ENCODE measurements at regions not wholly inside any gene's neighbourhood (a gene's known extent, or its start where the extent isn't known, plus 50 kb on each side); places are given as distances from the start of the nearest gene placed in this dataset.

DNA sequence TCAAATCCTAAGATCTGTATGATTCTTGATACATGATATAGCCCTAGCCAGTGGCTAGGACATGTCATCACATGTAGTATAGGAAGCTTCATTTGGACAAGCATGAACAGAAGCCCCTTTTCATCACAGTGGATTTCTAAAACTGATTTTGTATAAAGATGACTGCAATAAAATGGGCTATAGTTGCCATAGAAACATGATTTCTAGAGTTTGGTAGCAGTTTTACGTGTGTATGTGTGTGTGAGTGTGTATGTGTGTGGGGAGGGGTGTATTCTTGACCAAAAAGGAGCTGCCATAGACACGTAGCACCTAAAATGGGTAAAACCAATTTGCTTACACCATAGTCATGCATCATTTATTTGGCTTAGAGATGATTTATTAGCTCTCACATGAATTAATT is 200.5 kb upstream of the CNR1 start:
- no peak overlapping the region for H3K4me2 ChIP-seq (ENCODE audit: low read length)
- H3K36me3 ChIP-seq (ENCODE audit: insufficient read depth, low read length), result no peaks in the 10 kb centered on the region
- H3K27me3 ChIP-seq (ENCODE audit: control insufficient read depth, insufficient read depth, low read length), result peaks cover 4% of the 10 kb centered on the region
- H3K4me1 ChIP-seq (ENCODE audit: control insufficient read depth, insufficient read depth, low read length), result peaks cover 50% of the 10 kb centered on the region
- no peak overlapping the region for H3K9ac ChIP-seq (ENCODE audit: low read depth, low read length)
- H3K9me3 ChIP-seq (replicated peaks; ENCODE audit: low read length), result no peaks in the 10 kb centered on the region
- H3K4me3 ChIP-seq (ENCODE audit: low read length), result no peak overlapping the region

DNA sequence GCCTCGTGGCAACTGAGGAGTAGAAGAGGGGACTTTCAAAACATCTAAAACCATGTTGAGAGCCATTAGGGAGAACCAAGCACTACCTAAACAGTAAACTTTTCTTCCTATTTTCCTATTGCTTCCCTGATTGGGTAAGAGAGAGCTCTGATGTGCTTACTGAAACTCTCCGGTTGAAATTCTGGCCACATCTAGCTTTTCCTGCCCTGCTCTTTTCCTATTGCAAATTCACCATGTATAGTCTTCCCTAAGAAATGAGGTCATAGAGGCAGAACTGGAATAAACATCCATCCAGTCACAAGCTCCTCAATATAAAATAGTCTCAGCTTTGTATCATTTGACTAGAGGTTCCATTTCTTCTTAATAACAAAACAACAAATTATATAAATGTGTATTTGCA is 199.5 kb upstream of the CNR1 start:
- no peak overlapping the region for H3K4me3 ChIP-seq (ENCODE audit: low read length)
- H3K4me1 ChIP-seq (ENCODE audit: control insufficient read depth, insufficient read depth, low read length), result peaks cover 60% of the 10 kb centered on the region
- peak overlapping the region; percentile 39 for H3K9ac ChIP-seq (ENCODE audit: low read depth, low read length)
- no peaks in the 10 kb centered on the region for H3K9me3 ChIP-seq (replicated peaks; ENCODE audit: low read length)
- H3K27me3 ChIP-seq (ENCODE audit: control insufficient read depth, insufficient read depth, low read length), result no peaks in the 10 kb centered on the region
- H3K36me3 ChIP-seq (ENCODE audit: insufficient read depth, low read length), result no peaks in the 10 kb centered on the region
- no peak overlapping the region for H3K4me2 ChIP-seq (ENCODE audit: low read length)

DNA sequence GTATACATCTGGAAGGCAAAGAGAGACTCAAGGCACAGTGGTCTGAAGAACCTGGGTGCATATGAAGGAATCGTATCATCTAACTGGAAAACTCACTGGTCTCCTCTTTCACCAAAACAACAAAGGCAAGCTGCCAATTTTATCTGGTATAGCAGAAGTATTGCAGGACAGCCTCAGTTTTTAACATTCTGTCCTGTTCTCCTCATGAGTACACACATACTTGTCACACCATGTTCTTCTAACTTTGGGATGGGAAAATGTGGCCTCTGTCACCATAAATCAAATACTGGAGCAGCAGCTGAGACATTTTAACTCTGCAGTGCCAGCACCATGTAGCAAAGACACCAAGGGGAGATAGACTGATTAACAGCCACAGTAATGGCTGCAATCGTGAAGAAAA is 199.1 kb upstream of the CNR1 start:
- Histone ChIP-seq H3K27me3 (ENCODE audit: control insufficient read depth, insufficient read depth, low read length) (no peaks in the 10 kb centered on the region), H3K36me3 (ENCODE audit: insufficient read depth, low read length) (no peaks in the 10 kb centered on the region), H3K9me3 (replicated peaks; ENCODE audit: low read length) (no peaks in the 10 kb centered on the region), H3K4me1 (ENCODE audit: control insufficient read depth, insufficient read depth, low read length) (peaks cover 64% of the 10 kb centered on the region), H3K4me2 (ENCODE audit: low read length) (no peak overlapping the region), H3K4me3 (ENCODE audit: low read length) (no peak overlapping the region), H3K9ac (ENCODE audit: low read depth, low read length) (peak overlapping the region; percentile 39)

DNA sequence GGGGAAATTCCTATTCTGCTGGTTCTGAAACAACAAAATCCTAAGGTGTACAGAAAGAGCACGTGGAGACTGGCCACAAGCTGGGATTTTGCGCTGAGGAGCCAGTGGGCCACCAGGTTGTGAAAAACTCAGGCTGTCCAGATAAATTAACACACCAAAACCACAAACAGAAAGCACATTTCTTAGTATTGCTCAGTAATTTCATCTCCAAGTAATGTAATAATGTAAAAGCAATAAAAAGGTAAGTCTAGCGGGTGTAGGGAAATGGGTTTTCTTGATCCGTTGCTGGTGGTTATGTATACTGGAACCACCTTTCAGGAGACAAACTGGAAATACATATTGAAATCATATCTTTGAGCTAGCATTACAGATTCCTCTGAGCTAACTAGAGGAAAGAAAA is 195.6 kb upstream of the CNR1 start:
- H3K4me1 ChIP-seq (ENCODE audit: control insufficient read depth, insufficient read depth, low read length), result peaks cover 52% of the 10 kb centered on the region
- no peaks in the 10 kb centered on the region for H3K9me3 ChIP-seq (replicated peaks; ENCODE audit: low read length)
- no peaks in the 10 kb centered on the region for H3K36me3 ChIP-seq (ENCODE audit: insufficient read depth, low read length)
- no peak overlapping the region for H3K9ac ChIP-seq (ENCODE audit: low read depth, low read length)
- no peaks in the 10 kb centered on the region for H3K27me3 ChIP-seq (ENCODE audit: control insufficient read depth, insufficient read depth, low read length)
- H3K4me3 ChIP-seq (ENCODE audit: low read length), result no peak overlapping the region
- no peak overlapping the region for H3K4me2 ChIP-seq (ENCODE audit: low read length)

DNA sequence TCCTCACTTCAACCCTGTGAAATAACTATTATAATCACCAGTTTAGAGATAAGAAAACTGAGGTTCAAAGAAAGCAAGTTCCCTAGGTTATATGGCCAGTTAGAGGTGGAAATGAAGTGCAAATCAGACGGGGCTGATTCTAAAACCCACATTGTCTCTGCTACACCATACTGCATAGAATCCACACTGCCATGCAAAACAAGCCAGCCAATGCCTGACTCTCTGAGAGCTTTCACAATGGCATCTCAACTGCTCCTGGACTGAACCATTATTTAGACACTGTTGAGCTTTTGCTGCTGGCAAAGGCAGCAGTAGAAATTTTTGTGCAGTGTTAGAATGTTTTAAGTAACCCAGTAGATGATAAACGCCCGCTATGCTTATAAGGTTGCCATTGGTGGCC is 195.2 kb upstream of the CNR1 start:
- no peak overlapping the region for H3K4me2 ChIP-seq (ENCODE audit: low read length)
- H3K4me1 ChIP-seq (ENCODE audit: control insufficient read depth, insufficient read depth, low read length), result peaks cover 48% of the 10 kb centered on the region
- no peaks in the 10 kb centered on the region for H3K27me3 ChIP-seq (ENCODE audit: control insufficient read depth, insufficient read depth, low read length)
- no peaks in the 10 kb centered on the region for H3K36me3 ChIP-seq (ENCODE audit: insufficient read depth, low read length)
- no peaks in the 10 kb centered on the region for H3K9me3 ChIP-seq (replicated peaks; ENCODE audit: low read length)
- no peak overlapping the region for H3K9ac ChIP-seq (ENCODE audit: low read depth, low read length)
- no peak overlapping the region for H3K4me3 ChIP-seq (ENCODE audit: low read length)

DNA sequence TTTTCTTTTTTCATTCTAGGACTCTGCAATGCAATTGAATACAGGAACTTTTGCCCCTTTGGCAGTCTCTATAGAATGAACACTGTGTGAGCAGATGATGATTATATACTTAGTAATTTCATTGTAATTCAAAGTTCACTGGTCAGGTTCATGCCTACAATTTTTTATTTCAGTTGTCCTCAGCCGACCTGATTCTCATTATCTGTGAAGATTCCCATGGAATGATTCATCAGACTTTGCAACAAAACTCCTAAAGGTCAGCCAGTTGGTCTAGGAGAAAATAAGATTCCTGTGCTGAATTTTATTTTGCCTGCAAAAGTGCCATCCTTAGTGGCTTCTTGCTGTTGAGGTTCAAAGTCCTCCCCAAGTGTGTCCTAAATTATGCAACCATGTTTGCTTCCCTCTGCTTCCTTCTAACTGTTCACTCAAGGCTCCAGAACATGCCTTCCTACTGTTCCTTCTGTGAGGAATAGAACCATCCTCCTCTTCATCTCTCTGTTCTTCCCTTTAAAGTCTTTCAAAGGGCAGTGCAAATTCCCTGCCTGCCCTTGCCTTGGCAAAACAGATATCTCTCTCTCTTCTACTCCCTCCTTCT is 194.2 kb upstream of the CNR1 start:
- H3K9me3 ChIP-seq (replicated peaks; ENCODE audit: low read length), result no peaks in the 10 kb centered on the region
- H3K9ac ChIP-seq (ENCODE audit: low read depth, low read length), result peak overlapping the region; percentile 66
- H3K4me3 ChIP-seq (ENCODE audit: low read length), result no peak overlapping the region
- H3K36me3 ChIP-seq (ENCODE audit: insufficient read depth, low read length), result no peaks in the 10 kb centered on the region
- H3K4me2 ChIP-seq (ENCODE audit: low read length), result peak overlapping the region; percentile 60
- H3K4me1 ChIP-seq (ENCODE audit: control insufficient read depth, insufficient read depth, low read length), result peaks cover 38% of the 10 kb centered on the region
- no peaks in the 10 kb centered on the region for H3K27me3 ChIP-seq (ENCODE audit: control insufficient read depth, insufficient read depth, low read length)

DNA sequence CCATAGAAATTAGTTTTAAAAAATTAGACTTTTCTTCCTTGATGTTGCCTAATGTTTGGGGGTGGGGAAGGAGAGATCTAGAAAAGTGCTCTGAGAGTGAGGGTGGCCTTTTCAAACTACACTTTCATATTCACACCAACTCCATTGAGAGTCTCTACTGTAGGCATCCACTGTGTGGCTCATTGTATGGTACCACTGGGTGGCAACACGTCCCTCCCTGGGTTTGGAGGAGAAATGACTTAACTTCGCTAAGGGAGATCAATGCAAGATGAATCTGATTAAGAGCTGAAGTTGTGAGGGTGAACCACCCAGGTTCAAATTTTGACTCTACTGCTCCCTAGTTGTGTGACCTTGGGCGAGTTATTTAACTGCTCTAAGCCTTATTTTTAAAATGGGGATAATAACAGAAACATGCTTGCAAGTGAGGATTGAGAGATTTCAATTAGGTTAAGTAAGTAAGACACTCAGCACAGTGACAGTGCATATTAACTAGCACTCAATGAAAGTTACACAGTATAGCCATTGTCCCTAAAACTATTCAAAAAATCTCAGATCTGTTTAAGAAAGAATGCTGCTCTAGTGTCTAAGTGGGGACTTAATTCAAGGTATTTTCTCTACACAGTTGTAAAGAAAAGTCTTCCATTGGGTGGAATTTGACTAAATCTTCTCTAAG is 193.5 kb upstream of the CNR1 start:
- Histone ChIP-seq H3K4me1 (ENCODE audit: control insufficient read depth, insufficient read depth, low read length) (peaks cover 31% of the 10 kb centered on the region), H3K9me3 (replicated peaks; ENCODE audit: low read length) (no peaks in the 10 kb centered on the region), H3K4me3 (ENCODE audit: low read length) (no peak overlapping the region), H3K27me3 (ENCODE audit: control insufficient read depth, insufficient read depth, low read length) (no peaks in the 10 kb centered on the region), H3K4me2 (ENCODE audit: low read length) (peak overlapping the region; percentile 60), H3K9ac (ENCODE audit: low read depth, low read length) (peak overlapping the region; percentile 66), H3K36me3 (ENCODE audit: insufficient read depth, low read length) (no peaks in the 10 kb centered on the region)

DNA sequence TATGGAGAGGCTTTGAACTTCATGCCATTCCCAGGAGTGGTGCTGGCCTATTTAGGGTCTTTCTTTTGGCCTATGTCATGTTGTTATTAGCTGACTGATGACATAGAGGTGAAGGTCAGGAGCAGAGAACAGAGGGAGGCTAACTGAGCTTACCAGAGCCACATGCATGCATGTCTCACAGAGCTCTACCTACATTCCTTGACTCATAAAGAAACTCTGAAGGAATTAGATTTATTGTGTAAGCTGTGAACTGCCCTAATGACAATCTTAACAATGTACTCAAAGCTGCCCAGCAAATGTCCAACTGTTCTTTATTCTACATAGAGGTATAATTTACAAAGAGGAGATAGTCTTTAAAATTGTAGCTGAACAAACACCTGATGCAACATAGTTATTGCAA is 192.7 kb upstream of the CNR1 start:
- H3K27me3 ChIP-seq (ENCODE audit: control insufficient read depth, insufficient read depth, low read length), result no peaks in the 10 kb centered on the region
- H3K9ac ChIP-seq (ENCODE audit: low read depth, low read length), result peak overlapping the region; percentile 66
- no peaks in the 10 kb centered on the region for H3K36me3 ChIP-seq (ENCODE audit: insufficient read depth, low read length)
- H3K4me1 ChIP-seq (ENCODE audit: control insufficient read depth, insufficient read depth, low read length), result peaks cover 30% of the 10 kb centered on the region
- H3K4me3 ChIP-seq (ENCODE audit: low read length), result no peak overlapping the region
- H3K4me2 ChIP-seq (ENCODE audit: low read length), result no peak overlapping the region
- H3K9me3 ChIP-seq (replicated peaks; ENCODE audit: low read length), result no peaks in the 10 kb centered on the region

DNA sequence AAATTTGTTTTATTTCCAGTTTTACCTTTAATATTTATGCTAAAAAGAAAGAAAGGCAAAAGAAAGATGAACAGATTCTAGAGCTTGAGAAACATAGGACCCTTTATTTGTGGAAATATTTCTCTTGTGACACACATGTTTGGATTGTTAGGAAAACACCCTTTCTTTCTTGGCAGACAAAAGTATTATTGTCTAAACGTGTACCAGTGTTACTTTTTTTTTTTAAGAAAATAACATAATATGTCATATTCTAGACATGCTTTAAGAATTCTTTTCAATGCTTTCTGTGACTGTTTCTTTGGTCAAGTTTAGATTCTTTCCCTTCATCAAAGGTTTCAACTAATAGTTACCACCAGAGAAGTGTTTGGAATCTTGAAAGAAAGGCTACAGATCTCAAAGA is 183.4 kb upstream of the CNR1 start:
- H3K9ac ChIP-seq (ENCODE audit: low read depth, low read length), result peak overlapping the region; percentile 44
- no peaks in the 10 kb centered on the region for H3K27me3 ChIP-seq (ENCODE audit: control insufficient read depth, insufficient read depth, low read length)
- no peak overlapping the region for H3K4me3 ChIP-seq (ENCODE audit: low read length)
- peak overlapping the region; percentile 10 for H3K4me2 ChIP-seq (ENCODE audit: low read length)
- H3K36me3 ChIP-seq (ENCODE audit: insufficient read depth, low read length), result no peaks in the 10 kb centered on the region
- H3K4me1 ChIP-seq (ENCODE audit: control insufficient read depth, insufficient read depth, low read length), result peaks cover 21% of the 10 kb centered on the region
- no peaks in the 10 kb centered on the region for H3K9me3 ChIP-seq (replicated peaks; ENCODE audit: low read length)

DNA sequence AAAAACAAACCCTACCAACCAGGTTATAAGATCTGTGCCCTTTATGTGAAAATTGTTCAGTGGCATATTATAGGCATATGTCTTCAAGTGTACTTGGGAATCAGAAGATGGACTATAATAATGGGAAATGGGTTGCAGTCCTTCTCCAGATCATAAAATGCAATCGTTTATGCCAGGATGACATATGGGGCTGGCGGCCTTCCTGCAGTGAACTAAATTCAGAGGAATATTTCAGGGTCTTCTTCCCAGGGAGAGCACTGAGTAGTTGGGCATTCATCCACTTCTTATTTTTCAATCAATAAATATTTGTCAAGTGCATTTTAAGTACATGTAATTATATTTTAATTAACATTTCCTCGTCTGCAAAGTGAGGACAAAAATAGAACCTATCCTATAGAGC is 176.2 kb upstream of the CNR1 start:
- Histone ChIP-seq H3K36me3 (ENCODE audit: insufficient read depth, low read length) (no peaks in the 10 kb centered on the region), H3K27me3 (ENCODE audit: control insufficient read depth, insufficient read depth, low read length) (no peaks in the 10 kb centered on the region), H3K9me3 (replicated peaks; ENCODE audit: low read length) (no peaks in the 10 kb centered on the region), H3K4me3 (ENCODE audit: low read length) (no peak overlapping the region), H3K9ac (ENCODE audit: low read depth, low read length) (no peak overlapping the region), H3K4me2 (ENCODE audit: low read length) (no peak overlapping the region), H3K4me1 (ENCODE audit: control insufficient read depth, insufficient read depth, low read length) (no peaks in the 10 kb centered on the region)

DNA sequence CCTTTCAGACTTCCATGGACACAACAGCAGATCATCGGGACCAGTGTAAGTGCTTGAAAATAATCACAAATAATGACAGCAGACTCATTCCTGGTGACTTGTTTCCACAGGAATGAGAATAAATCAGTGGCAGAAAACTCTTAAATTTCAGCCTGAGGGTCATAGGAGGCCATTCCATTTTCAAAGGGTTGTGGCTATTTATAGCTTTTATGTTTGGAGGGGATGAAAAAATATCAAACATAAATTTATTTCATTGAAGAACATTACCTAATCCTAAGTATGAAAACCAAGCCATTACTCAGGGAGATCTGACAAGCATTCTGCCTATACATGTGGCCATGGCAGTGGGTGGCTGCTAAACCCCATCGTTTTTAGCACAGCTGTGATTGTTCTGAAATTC is 173.6 kb upstream of the CNR1 start:
- H3K4me2 ChIP-seq (ENCODE audit: low read length), result no peak overlapping the region
- no peaks in the 10 kb centered on the region for H3K36me3 ChIP-seq (ENCODE audit: insufficient read depth, low read length)
- no peaks in the 10 kb centered on the region for H3K9me3 ChIP-seq (replicated peaks; ENCODE audit: low read length)
- H3K4me1 ChIP-seq (ENCODE audit: control insufficient read depth, insufficient read depth, low read length), result no peaks in the 10 kb centered on the region
- no peak overlapping the region for H3K4me3 ChIP-seq (ENCODE audit: low read length)
- H3K27me3 ChIP-seq (ENCODE audit: control insufficient read depth, insufficient read depth, low read length), result no peaks in the 10 kb centered on the region
- no peak overlapping the region for H3K9ac ChIP-seq (ENCODE audit: low read depth, low read length)

DNA sequence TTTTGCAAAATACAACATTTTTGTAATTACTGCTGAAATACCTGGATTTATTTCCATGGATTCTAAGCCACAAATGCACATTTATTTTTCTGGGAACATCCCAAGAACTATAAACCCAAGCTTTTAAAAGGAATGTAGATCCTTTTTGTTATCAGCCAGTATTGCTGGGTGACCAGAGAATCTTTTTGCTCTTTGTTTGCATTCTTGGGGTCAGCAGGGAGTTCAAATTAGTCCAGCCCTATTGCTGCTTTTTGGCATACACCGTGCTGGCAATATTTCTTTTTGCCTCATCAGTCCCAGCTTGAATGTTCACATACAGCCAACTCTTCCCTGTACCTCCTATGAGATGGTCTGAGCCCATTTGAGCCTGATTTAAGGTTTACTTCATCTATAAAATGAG is 155.2 kb upstream of the CNR1 start:
- no peak overlapping the region for H3K9ac ChIP-seq (ENCODE audit: low read depth, low read length)
- no peaks in the 10 kb centered on the region for H3K36me3 ChIP-seq (ENCODE audit: insufficient read depth, low read length)
- H3K27me3 ChIP-seq (ENCODE audit: control insufficient read depth, insufficient read depth, low read length), result no peaks in the 10 kb centered on the region
- no peak overlapping the region for H3K4me2 ChIP-seq (ENCODE audit: low read length)
- H3K4me3 ChIP-seq (ENCODE audit: low read length), result no peak overlapping the region
- no peaks in the 10 kb centered on the region for H3K4me1 ChIP-seq (ENCODE audit: control insufficient read depth, insufficient read depth, low read length)
- H3K9me3 ChIP-seq (replicated peaks; ENCODE audit: low read length), result no peaks in the 10 kb centered on the region
